ENCODE measurements at regions not wholly inside any gene's neighbourhood (a gene's known extent, or its start where the extent isn't known, plus 50 kb on each side); places are given as distances from the start of the nearest gene placed in this dataset.

GRCh38 chr13:34756572-34756971, 185.5 kb upstream of the NBEA start:
- H3K9me3 ChIP-seq (ENCODE audit: control insufficient read depth in 1 of 2, insufficient read depth in 1 of 2, low read depth in 1 of 2, low read length in 2 of 2), result no peaks in the 10 kb centered on the region
- POLR2A ChIA-PET, result no interaction called here
- no peak overlapping the region for H3K27ac ChIP-seq (ENCODE audit: low read depth, low read length)
- no peaks in the 10 kb centered on the region for H3K79me2 ChIP-seq (ENCODE audit: insufficient read depth, low read length)
- no peaks in the 10 kb centered on the region for H4K20me1 ChIP-seq (ENCODE audit: insufficient read depth)
- DNase-seq (ENCODE audit: low read depth, low spot score), result no peak
- H3K36me3 ChIP-seq (ENCODE audit: control insufficient read depth in 1 of 2, insufficient read depth in 2 of 2, low read length in 2 of 2), result no peaks in the 10 kb centered on the region
- intact Hi-C loops (cut with micrococcal nuclease), result no loop called here
- H3K9ac ChIP-seq (ENCODE audit: low read length), result no peak overlapping the region
- ATAC-seq, result no peak
- BruUV-seq (replicated peaks), result no TSS peak
- H3K4me2 ChIP-seq (ENCODE audit: low read length), result no peak overlapping the region
- no peaks in the 10 kb centered on the region for H3K9me2 ChIP-seq (ENCODE audit: insufficient read depth)
- no peaks in the 10 kb centered on the region for H3K27me3 ChIP-seq (ENCODE audit: insufficient read depth, low read length)
- no peaks in the 10 kb centered on the region for H3K4me1 ChIP-seq (ENCODE audit: control insufficient read depth in 1 of 2, insufficient read depth in 2 of 2, low read length in 2 of 2)
- H3K4me3 ChIP-seq (replicated peaks in 1 of 2; ENCODE audit: low read depth in 1 of 2, low read length in 2 of 2), result no peak overlapping the region
- H2AFZ ChIP-seq (ENCODE audit: low read depth, low read length, poor library complexity, severe bottlenecking), result no peak overlapping the region
- no peak for TF ChIP-seq RAD21 (IDR thresholded peaks at IDR 0.05; ENCODE audit: low read depth)
- no peak for TF ChIP-seq JUND (IDR thresholded peaks at IDR 0.05)
- TF ChIP-seq POLR2AphosphoS5 (IDR thresholded peaks at IDR 0.05; ENCODE audit: low read depth, low read length), result no peak
- no peak for TF ChIP-seq ZNF274 (IDR thresholded peaks at IDR 0.05; ENCODE audit: low read depth, low read length)
- no peak for TF ChIP-seq CEBPB (IDR thresholded peaks at IDR 0.05; ENCODE audit: low read depth)
- no peak for TF ChIP-seq SP1 (IDR thresholded peaks at IDR 0.05; ENCODE audit: low read depth)
- TF ChIP-seq REST (IDR thresholded peaks at IDR 0.05; ENCODE audit: low read depth), result no peak
- TF ChIP-seq ZFX (IDR thresholded peaks at IDR 0.05), result no peak
- no peak for TF ChIP-seq YY1 (IDR thresholded peaks at IDR 0.05; ENCODE audit: extremely low read depth, insufficient replicate concordance, low read depth, low read length)
- TF ChIP-seq, protein P1, sequence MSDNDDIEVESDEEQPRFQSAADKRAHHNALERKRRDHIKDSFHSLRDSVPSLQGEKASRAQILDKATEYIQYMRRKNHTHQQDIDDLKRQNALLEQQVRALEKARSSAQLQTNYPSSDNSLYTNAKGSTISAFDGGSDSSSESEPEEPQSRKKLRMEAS (IDR thresholded peaks at IDR 0.05), result no peak
- no peak for TF ChIP-seq CBX3 (IDR thresholded peaks at IDR 0.05; ENCODE audit: low read depth)
- RAD21 ChIA-PET (ENCODE audit: low non-redundant PET in 1 of 2, low total read pairs in 2 of 2, uncharacterized antibody in 2 of 2, unreplicated experiment in 2 of 2), result no interaction called here
- CTCF ChIA-PET, result no interaction called here
